EH (cell line): ENCODE measurements at regions not wholly inside any gene's neighbourhood (a gene's known extent, or its start where the extent isn't known, plus 50 kb on each side); places are given as distances from the start of the nearest gene placed in this dataset.
A peak's percentile ranks its signal among the peaks of the same experiment; 100 is the strongest.

Source experiments
- DNase-seq: peaks from one replicate; pipeline ENCODE4 v3.0.0-alpha.2; 2015; ENCODE audit warnings: low read depth

- peak; percentile 25 for DNase-seq
Measured at GRCh38 chr1:234989479-234990327, 138.9 kb downstream of the TOMM20 start.

GRCh38 chr1:234989019-234989418, 139.6 kb downstream of the TOMM20 start:
- peak; percentile 58 for DNase-seq

- no peak for DNase-seq
Measured at GRCh38 chr1:234988536-234988935, 140.1 kb downstream of the TOMM20 start.

DNA sequence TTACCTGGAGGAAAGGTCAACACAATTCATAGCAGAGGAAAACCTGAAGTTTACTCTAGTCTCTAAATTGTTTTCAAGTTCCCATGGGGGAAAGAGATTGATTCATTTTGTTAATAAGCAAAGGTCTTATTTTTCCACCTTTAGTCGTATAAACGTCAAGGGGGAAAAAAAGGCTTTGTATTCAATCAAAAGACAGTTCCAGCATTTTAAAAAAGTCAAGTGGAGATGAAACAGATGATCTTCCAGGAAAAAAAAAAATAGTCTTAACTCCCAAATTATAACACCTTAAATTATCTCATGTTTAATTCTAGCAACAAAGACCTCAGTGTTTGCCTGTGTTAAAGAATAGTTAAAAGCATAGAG, 140.5 kb downstream of the TOMM20 start:
- no peak for DNase-seq

- DNase-seq = peak; percentile 97
Measured at GRCh38 chr1:234987415-234988154, 141.1 kb downstream of the TOMM20 start.

DNA sequence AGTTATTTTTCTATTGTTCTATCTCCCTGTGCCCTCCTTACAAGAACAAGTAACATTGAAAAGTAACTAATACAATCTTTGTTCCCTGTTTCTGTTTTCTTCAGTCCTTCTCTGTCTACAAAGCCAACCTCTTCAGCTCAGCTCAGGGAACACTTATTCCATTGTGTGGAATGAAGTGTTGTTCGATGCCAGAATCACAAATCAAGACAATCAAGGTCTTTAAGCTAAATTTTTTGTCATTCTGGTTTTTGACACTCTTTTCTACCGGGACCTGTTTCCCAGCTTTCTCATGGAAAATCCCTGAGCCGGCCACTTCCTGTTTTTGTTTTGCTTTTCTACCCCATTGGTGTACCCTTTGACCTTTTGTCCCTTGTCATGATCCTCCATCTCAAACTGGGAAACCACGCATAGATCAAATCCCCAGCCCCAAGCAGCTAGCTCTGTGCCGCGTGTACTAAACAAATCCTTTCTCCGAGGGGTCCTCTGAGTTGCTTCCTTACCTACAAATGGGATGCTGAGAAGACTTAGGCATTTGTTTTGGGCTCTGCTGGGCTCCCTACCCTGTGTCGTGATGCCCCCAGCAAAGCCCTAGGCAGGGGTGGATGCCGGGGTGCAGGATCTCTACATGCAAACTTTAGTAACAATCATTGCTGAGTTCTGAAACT, 141.8 kb downstream of the TOMM20 start:
- no peak for DNase-seq

- DNase-seq = no peak
Measured at GRCh38 chr1:234985516-234986294, 142.9 kb downstream of the TOMM20 start.

- no peak for DNase-seq
Measured at GRCh38 chr1:234985007-234985370, 143.6 kb downstream of the TOMM20 start.

DNA sequence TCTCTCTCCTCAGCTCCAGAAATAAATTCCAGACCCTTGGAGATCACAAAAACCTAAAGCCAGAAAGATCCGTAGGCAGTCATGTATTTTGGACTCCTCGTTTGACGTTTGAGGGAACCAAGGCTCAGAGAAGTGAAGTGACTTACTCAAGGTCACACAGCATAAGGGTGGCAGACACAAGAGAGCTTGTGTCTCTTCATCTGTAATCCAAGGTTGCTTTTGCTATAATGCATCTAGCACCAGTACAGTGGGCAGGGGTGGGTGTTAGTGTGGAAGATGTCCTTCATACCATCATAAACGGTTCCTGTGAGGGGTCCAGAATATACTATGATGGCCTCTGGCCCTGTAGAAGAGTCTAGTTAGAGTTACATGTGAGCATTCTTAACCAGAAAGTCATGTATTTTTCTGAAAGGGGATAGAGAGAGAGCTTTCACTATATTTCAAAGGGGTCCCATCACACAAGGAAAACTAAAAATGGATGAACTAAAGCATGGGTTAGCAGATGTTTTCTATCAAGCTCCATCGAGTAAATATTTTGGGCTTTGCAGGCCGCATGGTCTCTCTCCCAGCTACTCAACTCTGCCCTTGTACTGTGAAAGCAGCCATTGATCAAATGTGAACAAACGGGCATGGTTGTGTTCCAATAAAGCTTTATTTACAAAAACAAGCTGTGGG, 144.9 kb downstream of the TOMM20 start:
- no peak for DNase-seq

DNA sequence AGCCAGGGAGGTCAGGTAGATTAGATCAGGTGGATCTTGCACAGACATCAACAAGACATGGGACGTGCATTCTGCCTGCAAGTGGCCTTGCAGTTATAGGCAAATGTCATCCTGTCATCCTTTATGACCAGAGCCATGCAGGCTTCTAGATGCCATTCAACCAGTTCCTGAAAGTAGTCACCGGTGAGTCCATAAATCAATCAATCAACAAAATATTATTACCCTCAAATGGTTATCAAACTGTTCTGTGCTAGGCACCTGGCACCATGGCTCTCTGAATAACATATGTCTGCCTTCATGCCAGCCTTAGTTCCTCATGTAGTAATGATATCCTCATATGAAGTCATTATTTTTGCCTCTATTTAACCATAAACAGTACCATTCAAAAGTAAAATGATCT, 146.9 kb downstream of the TOMM20 start:
- DNase-seq = no peak

GRCh38 chr1:234980645-234981396, 147.8 kb downstream of the TOMM20 start:
- peak; percentile 97 for DNase-seq

GRCh38 chr1:234980291-234980644, 148.4 kb downstream of the TOMM20 start:
- DNase-seq = no peak

GRCh38 chr1:234979296-234980279, 149.0 kb downstream of the TOMM20 start:
- no peak for DNase-seq

- peak; percentile 87 for DNase-seq
Measured at GRCh38 chr1:234978397-234979295, 150.0 kb downstream of the TOMM20 start.

DNA sequence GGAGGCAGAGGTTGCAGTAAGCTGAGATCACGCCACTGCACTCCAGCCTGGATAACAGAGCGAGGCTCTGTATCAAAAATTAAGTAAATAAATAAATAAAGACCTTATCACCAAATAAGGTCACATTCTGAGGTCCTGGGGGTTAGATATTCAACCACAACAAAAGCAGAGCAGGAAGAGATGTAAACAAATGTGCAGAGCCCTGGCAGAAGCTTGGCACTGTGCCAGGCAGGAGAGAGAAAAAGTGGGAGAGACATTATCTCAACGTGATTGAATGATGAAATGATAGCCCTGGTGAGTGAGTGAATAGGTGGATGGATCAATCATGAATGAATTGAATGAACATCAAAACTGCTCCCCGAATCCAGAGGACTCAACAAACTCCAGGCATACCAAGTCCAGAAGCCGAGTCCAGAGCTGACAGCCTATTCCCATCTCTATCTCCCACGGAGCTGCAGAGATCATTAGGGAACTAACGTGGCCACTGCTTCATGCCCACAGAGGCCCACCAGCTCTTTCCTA, 150.7 kb downstream of the TOMM20 start:
- no peak for DNase-seq

GRCh38 chr1:234976861-234977680, 151.6 kb downstream of the TOMM20 start:
- DNase-seq = no peak
